T-cell (primary cell): ENCODE measurements at regions not wholly inside any gene's neighbourhood (a gene's known extent, or its start where the extent isn't known, plus 50 kb on each side); places are given as distances from the start of the nearest gene placed in this dataset.

Source experiments
- ATAC-seq, 4 experiments: fragments of 200-7000 bp in 3 of 4; fragments of 150-1000 bp in 1 of 4; cut with Tn5 transposase; replicated peaks in 1 of 4; 1 replicate in 3 of 4; 2 replicates in 1 of 4; pipeline ENCODE4 v1.10.0; 2021; ENCODE audit warnings: moderate library complexity in 3 of 4, mild to moderate bottlenecking in 2 of 4, moderate number of reproducible peaks in 1 of 4
- CTCF ChIA-PET, 2 donors: fragments of 300-600 bp; sonication (Branson Sonifier 250); formaldehyde crosslinking; loops; one replicate each; lab custom pipeline; 2022; ENCODE audit warnings: antibody characterized with exemption in 2 of 2; lab: Charles Lee
- POLR2A ChIA-PET, 2 donors: fragments of 300-600 bp; sonication (Branson Sonifier 250); formaldehyde crosslinking; loops; one replicate each; lab custom pipeline; 2022; ENCODE audit warnings: antibody characterized with exemption in 2 of 2; lab: Charles Lee
- DNase-seq, 35 experiments: peaks; one replicate each; pipeline versions ENCODE4 v3.0.0 to v3.0.0-alpha.2; 2013 to 2023
- H3K27ac ChIP-seq: one replicate; pipeline ENCODE4 v1.5.1; 2013; ENCODE audit warnings: low read length
- H3K27me3 ChIP-seq, 2 experiments: replicated peaks in 1 of 2; 1 replicate in 1 of 2; 2 replicates in 1 of 2; pipeline versions ENCODE4 v1.6.1 to v1.7.0; 2013; ENCODE audit warnings: low read length in 1 of 2, mixed read lengths in 1 of 2; ENCODE audit not compliant: control insufficient read depth in 2 of 2, insufficient read depth in 2 of 2; ENCODE audit errors: extremely low read depth in 1 of 2
- H3K36me3 ChIP-seq, 2 donors: 1 replicate in 1 of 2; 2 replicates in 1 of 2; pipeline versions ENCODE4 v1.6.1 to v1.7.0; 2013; ENCODE audit warnings: low read length in 1 of 2; ENCODE audit not compliant: control insufficient read depth in 2 of 2, insufficient read depth in 1 of 2; ENCODE audit errors: extremely low read depth in 1 of 2
- H3K4me1 ChIP-seq, 2 experiments: 1 replicate in 1 of 2; 2 replicates in 1 of 2; pipeline versions ENCODE4 v1.6.1 to v1.7.0; 2013; ENCODE audit warnings: low read length in 2 of 2, mixed read lengths in 1 of 2; ENCODE audit not compliant: insufficient read depth in 2 of 2, control insufficient read depth in 1 of 2; ENCODE audit errors: extremely low read depth in 1 of 2
- H3K4me3 ChIP-seq, 2 donors: 1 replicate in 1 of 2; 2 replicates in 1 of 2; pipeline versions ENCODE4 v1.5.1 to v1.7.0; 2013; ENCODE audit warnings: mild to moderate bottlenecking in 2 of 2, low read length in 1 of 2, moderate library complexity in 1 of 2; ENCODE audit not compliant: control insufficient read depth in 1 of 2; ENCODE audit errors: extremely low read depth in 1 of 2
- H3K9me3 ChIP-seq: 2 replicates; pipeline ENCODE4 v1.7.0; 2013
- H3K27ac Mint-ChIP-seq, 2 donors: one replicate each; pipeline ENCODE4 v1.8.0; 2020 to 2021; ENCODE audit warnings: mild to moderate bottlenecking in 2 of 2, mixed read lengths in 2 of 2
- H3K27me3 Mint-ChIP-seq, 2 donors: one replicate each; pipeline ENCODE4 v1.8.0; 2021 to 2022; ENCODE audit warnings: mixed read lengths in 2 of 2
- H3K36me3 Mint-ChIP-seq: one replicate; pipeline ENCODE4 v1.8.0; 2021; ENCODE audit warnings: mixed read lengths
- H3K4me1 Mint-ChIP-seq, 3 donors: one replicate each; pipeline ENCODE4 v1.8.0; 2020 to 2022; ENCODE audit warnings: mixed read lengths in 3 of 3, mild to moderate bottlenecking in 1 of 3
- H3K4me3 Mint-ChIP-seq, 3 donors: one replicate each; pipeline ENCODE4 v1.8.0; 2020 to 2022; ENCODE audit warnings: mild to moderate bottlenecking in 3 of 3, mixed read lengths in 3 of 3, moderate library complexity in 3 of 3
- H3K9me3 Mint-ChIP-seq, 3 donors: one replicate each; pipeline ENCODE4 v1.8.0; 2020 to 2022; ENCODE audit warnings: mixed read lengths in 3 of 3
- WGBS: methylation state at CpG from one replicate; pipeline ENCODE4 v1.1.5; 2013; ENCODE audit warnings: missing lambda C conversion rate; ENCODE audit not compliant: insufficient coverage; 5-methylcytosine and 5-hydroxymethylcytosine counted together

DNA sequence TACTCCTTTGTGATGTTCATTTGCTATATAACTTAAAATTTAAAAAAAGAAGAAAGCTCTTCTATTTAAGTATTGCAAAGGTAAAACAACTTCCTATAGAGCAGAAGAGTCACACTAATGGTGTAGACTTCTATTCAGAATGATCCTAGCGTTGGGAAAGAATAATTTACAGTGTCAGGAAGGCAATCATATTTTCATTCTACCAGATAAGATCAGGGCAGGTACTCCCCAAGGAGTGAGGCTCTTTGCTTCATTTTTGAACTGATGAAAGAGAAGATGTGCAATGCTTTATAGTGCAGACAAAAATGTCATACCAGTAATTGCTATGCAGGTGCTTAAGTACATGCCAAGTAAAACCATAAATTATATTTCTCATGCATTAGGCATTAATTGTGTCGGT lies 1193.0 kb downstream of the PCDH9 start:
- ChIA-PET CTCF (no interaction called here), POLR2A (no interaction called here)
- DNase-seq, result no peak
- no peaks in the 10 kb centered on the region for H3K36me3 ChIP-seq
- no peaks in the 10 kb centered on the region for H3K27me3 ChIP-seq
- no peaks in the 10 kb centered on the region for H3K4me1 ChIP-seq
- Mint-ChIP-seq H3K9me3 (peaks cover 0 to 9% (median 9%) of the 10 kb centered on the region in 3 donors), H3K4me3 (no peak overlapping the region), H3K36me3 (no peaks in the 10 kb centered on the region), H3K27me3 (no peaks in the 10 kb centered on the region), H3K4me1 (no peaks in the 10 kb centered on the region), H3K27ac (no peak overlapping the region)
- H3K9me3 ChIP-seq, result no peaks in the 10 kb centered on the region
- no peak overlapping the region for H3K4me3 ChIP-seq
- no CpG with 5 or more reads among the region's 2 CpGs for WGBS
- H3K27ac ChIP-seq, result no peak overlapping the region
- ATAC-seq, result no peak

DNA sequence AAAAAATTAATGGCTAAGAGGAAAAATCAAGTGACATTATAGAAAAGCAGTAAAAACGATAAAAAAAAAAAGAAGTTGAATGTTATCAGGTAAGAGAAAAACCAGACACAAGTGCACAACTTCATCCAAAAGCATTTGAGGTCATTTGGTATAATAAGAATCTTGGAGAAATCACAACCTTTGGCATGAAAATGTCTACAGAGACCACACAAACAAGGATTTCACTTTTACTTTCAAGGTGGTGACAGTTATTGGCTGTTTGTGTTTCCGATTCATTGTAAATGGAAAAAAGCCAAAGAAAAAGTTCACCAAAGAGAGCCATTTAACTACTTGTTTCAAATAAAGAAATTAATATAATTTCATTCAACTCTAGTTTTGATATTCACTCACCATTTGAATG lies 1193.5 kb downstream of the PCDH9 start:
- no peak for ATAC-seq
- Mint-ChIP-seq H3K9me3 (peaks cover 0 to 9% (median 8%) of the 10 kb centered on the region in 3 donors), H3K27me3 (no peaks in the 10 kb centered on the region), H3K36me3 (no peaks in the 10 kb centered on the region), H3K27ac (no peak overlapping the region), H3K4me1 (no peaks in the 10 kb centered on the region), H3K4me3 (no peak overlapping the region)
- Histone ChIP-seq H3K4me1 (no peaks in the 10 kb centered on the region), H3K27me3 (no peaks in the 10 kb centered on the region), H3K27ac (no peak overlapping the region), H3K36me3 (no peaks in the 10 kb centered on the region), H3K9me3 (no peaks in the 10 kb centered on the region), H3K4me3 (no peak overlapping the region)
- ChIA-PET POLR2A (no interaction called here), CTCF (no interaction called here)
- WGBS, result no CpG with 5 or more reads among the region's 2 CpGs
- DNase-seq, result no peak

DNA sequence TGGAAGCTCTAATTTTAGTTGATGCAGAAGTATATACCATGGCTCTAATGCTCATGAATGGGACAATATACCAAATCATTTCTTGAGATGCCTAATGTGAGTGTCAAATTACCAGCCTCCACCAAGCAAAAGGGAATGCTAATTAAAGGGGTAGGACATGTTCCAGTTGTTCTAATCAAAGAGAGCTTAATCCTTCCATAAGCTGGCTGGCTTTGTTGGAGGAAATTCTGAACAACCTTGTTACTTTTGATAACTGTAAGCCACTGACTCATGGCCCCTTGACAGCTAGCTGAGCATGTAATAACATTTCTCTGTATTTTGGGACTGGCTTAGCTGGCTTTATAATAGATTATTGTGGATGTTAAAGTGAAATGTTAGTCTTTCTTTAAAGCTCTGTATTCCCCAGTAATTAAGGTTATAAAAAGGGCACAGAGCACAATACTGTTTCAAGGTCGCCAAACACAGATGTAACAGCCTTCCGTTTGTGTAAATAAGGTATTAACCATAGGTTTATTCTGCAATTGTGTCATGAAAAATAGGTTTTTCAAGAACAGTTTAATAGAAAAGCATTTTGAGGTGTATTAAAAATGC lies 1194.0 kb downstream of the PCDH9 start:
- H3K27ac Mint-ChIP-seq, result no peak overlapping the region
- CTCF ChIA-PET, result no interaction called here
- ATAC-seq, result no peak
- no peaks in the 10 kb centered on the region for H3K4me1 Mint-ChIP-seq
- H3K36me3 ChIP-seq, result no peaks in the 10 kb centered on the region
- H3K9me3 Mint-ChIP-seq, result peaks cover 0 to 9% (median 8%) of the 10 kb centered on the region in 3 donors
- no peak overlapping the region for H3K27ac ChIP-seq
- no peaks in the 10 kb centered on the region for H3K4me1 ChIP-seq
- WGBS, result 83% methylated on average over 2 of the region's 2 CpGs
- no peaks in the 10 kb centered on the region for H3K36me3 Mint-ChIP-seq
- no peaks in the 10 kb centered on the region for H3K9me3 ChIP-seq
- no peak for DNase-seq
- POLR2A ChIA-PET, result no interaction called here
- no peaks in the 10 kb centered on the region for H3K27me3 Mint-ChIP-seq
- no peak overlapping the region for H3K4me3 Mint-ChIP-seq
- no peaks in the 10 kb centered on the region for H3K27me3 ChIP-seq
- H3K4me3 ChIP-seq, result no peak overlapping the region

DNA sequence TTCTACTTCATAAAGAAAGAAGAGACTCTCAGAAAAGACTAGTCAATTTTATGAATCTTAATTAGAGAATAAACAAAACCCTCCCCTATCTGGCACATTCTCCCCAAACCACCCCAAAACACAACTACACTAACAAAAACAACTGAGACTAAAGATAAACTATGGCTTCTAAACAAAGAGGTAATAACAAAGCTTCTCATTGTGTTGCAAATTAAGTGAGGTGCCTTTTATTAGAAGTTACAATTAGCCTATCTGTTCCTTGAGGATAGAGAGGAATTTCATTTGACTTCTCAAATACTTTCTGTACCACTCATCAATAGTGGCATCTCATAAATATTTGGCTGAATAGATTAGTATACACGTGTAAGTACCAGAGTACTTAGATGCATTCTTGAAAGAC lies 1196.2 kb downstream of the PCDH9 start:
- no peak for ATAC-seq
- no peaks in the 10 kb centered on the region for H3K27me3 ChIP-seq
- H3K4me3 ChIP-seq, result no peak overlapping the region
- no peaks in the 10 kb centered on the region for H3K9me3 ChIP-seq
- H3K36me3 Mint-ChIP-seq, result no peaks in the 10 kb centered on the region
- peaks cover 0 to 10% (median 6%) of the 10 kb centered on the region in 3 donors for H3K9me3 Mint-ChIP-seq
- H3K4me1 ChIP-seq, result no peaks in the 10 kb centered on the region
- POLR2A ChIA-PET, result no interaction called here
- H3K27ac ChIP-seq, result no peak overlapping the region
- DNase-seq, result no peak
- CTCF ChIA-PET, result no interaction called here
- no peaks in the 10 kb centered on the region for H3K27me3 Mint-ChIP-seq
- no peak overlapping the region for H3K27ac Mint-ChIP-seq
- no CpG with 5 or more reads among the region's 1 CpG for WGBS
- H3K4me3 Mint-ChIP-seq, result no peak overlapping the region
- no peaks in the 10 kb centered on the region for H3K36me3 ChIP-seq
- H3K4me1 Mint-ChIP-seq, result no peaks in the 10 kb centered on the region

DNA sequence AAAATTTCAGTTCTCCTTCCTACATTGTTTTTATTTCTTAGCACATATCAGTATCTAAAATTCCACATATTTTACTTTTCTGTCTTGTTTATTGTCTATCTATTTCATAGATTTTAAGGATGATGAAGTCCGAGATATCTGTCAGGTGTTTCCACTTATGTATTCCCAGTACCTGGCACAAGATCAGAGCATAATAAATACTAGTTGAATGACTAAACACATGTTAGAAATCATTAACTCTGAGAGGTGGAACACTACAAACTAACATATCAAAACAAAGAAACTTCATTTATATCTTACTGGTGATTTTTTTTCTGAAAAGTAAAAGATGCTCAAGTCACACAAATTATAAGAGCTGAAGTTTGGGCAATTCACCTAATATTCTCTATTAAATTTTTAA lies 1208.3 kb downstream of the PCDH9 start:
- Mint-ChIP-seq H3K36me3 (no peaks in the 10 kb centered on the region), H3K9me3 (peaks cover 0 to 4% (median 0%) of the 10 kb centered on the region in 3 donors), H3K27ac (no peak overlapping the region), H3K4me3 (no peak overlapping the region), H3K4me1 (no peaks in the 10 kb centered on the region), H3K27me3 (no peaks in the 10 kb centered on the region)
- ChIA-PET CTCF (no interaction called here), POLR2A (no interaction called here)
- H3K4me1 ChIP-seq, result no peaks in the 10 kb centered on the region
- no peak for DNase-seq
- no peak overlapping the region for H3K27ac ChIP-seq
- ATAC-seq, result no peak
- H3K4me3 ChIP-seq, result no peak overlapping the region
- H3K9me3 ChIP-seq, result no peaks in the 10 kb centered on the region
- H3K27me3 ChIP-seq, result no peaks in the 10 kb centered on the region
- WGBS, result no CpG with 5 or more reads among the region's 1 CpG
- H3K36me3 ChIP-seq, result no peaks in the 10 kb centered on the region

DNA sequence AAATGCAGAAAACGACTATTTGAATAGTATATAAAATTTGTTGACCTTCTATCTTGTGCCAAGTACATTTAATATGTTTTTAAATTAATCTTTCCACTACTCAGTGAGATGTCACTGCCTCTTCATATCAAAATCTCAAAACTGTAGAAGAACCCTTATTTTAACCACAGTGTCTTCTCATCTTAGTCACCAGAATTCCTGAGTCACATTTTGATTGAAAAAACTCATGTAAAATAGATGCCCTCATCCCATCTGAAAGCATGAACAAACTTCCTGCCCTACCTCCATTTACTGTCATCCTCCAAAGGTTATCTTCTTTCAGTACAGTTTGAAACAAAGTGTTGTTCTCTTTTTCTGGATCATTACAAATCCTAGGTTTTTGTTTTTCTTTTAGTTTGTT lies 1215.4 kb downstream of the PCDH9 start:
- H3K36me3 Mint-ChIP-seq, result no peaks in the 10 kb centered on the region
- H3K4me1 Mint-ChIP-seq, result no peaks in the 10 kb centered on the region
- H3K27ac Mint-ChIP-seq, result no peak overlapping the region
- ChIA-PET POLR2A (no interaction called here), CTCF (no interaction called here)
- Histone ChIP-seq H3K36me3 (no peaks in the 10 kb centered on the region), H3K9me3 (no peaks in the 10 kb centered on the region), H3K4me3 (no peak overlapping the region), H3K27me3 (no peaks in the 10 kb centered on the region), H3K27ac (no peak overlapping the region), H3K4me1 (no peaks in the 10 kb centered on the region)
- no peak for DNase-seq
- H3K27me3 Mint-ChIP-seq, result no peaks in the 10 kb centered on the region
- H3K9me3 Mint-ChIP-seq, result peaks cover 5 to 23% (median 5%) of the 10 kb centered on the region in 3 donors
- no peak for ATAC-seq
- WGBS, result no CpG with 5 or more reads among the region's 1 CpG
- no peak overlapping the region for H3K4me3 Mint-ChIP-seq

DNA sequence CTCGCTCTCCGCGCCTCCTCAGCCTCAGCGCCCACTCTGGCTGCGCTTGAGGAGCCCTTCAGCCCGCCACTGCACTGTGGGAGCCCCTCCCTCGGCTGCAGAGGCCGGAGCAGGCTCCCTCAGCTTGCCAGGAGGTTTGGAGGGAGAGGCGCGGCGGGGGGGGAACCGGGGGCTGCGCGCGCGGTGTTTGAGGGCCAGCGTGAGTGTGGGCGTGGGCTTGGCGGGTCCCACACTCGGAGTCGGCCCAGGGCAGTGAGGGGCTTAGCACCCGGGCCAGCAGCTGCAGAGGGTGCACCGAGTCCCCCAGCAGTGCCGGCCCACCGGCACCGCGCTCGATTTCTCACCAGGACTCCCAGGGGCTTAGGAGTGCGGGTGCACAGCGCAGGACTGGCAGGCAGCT lies 1220.9 kb downstream of the PCDH9 start:
- H3K4me1 Mint-ChIP-seq, result no peaks in the 10 kb centered on the region
- Histone ChIP-seq H3K4me3 (no peak overlapping the region), H3K36me3 (no peaks in the 10 kb centered on the region), H3K27me3 (no peaks in the 10 kb centered on the region), H3K9me3 (no peaks in the 10 kb centered on the region), H3K4me1 (no peaks in the 10 kb centered on the region), H3K27ac (no peak overlapping the region)
- no peak overlapping the region for H3K27ac Mint-ChIP-seq
- no peak for DNase-seq
- peaks cover 0 to 20% (median 10%) of the 10 kb centered on the region in 3 donors for H3K9me3 Mint-ChIP-seq
- ChIA-PET POLR2A (no interaction called here), CTCF (no interaction called here)
- ATAC-seq, result no peak
- no peaks in the 10 kb centered on the region for H3K36me3 Mint-ChIP-seq
- H3K27me3 Mint-ChIP-seq, result no peaks in the 10 kb centered on the region
- WGBS, result 97% methylated on average over 24 of the region's 30 CpGs
- no peak overlapping the region for H3K4me3 Mint-ChIP-seq
